ENCODE measurements at regions not wholly inside any gene's neighbourhood (a gene's known extent, or its start where the extent isn't known, plus 50 kb on each side); places are given as distances from the start of the nearest gene placed in this dataset.
"Not testable (repeated sequence)": the region's sequence is repeated elsewhere in the genome, so short reads cannot be mapped to it uniquely, and the experiment has no call there.

DNA sequence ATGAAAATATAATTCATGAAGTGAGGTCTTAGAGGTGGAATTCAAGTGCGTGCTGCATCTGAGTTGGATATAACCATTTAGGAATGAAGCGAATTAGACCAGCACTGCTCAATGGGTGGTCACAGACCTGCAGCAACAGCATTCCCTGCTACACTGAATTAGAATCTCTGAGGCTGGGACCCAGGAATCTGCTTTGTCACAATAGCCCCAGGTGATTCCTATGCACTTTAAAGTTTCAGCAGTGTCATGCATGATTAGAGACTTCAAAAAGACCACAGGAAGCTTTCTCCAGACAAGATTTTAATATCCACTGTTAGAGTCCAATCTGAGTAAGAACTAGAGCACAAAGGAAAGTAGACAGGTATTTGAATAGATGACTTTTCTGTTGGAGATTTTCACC lies 352.8 kb upstream of the VSTM2A start:
- ChIA-PET CTCF (no interaction called here), POLR2A (ENCODE audit: unreplicated experiment) (no interaction called here)
- no peak for ATAC-seq

GRCh38 chr7:54201501-54201900 lies 340.7 kb upstream of the VSTM2A start:
- Histone ChIP-seq H3K27me3 (ENCODE audit: low read length) (no peaks in the 10 kb centered on the region), H3K4me2 (ENCODE audit: low read length) (no peak overlapping the region), H3K4me1 (ENCODE audit: insufficient read depth, low read length) (no peaks in the 10 kb centered on the region), H3K9ac (ENCODE audit: low read length) (no peak overlapping the region), H3K9me3 (ENCODE audit: low read length) (no peaks in the 10 kb centered on the region), H3K4me3 (ENCODE audit: low read length) (no peak overlapping the region), H4K20me1 (ENCODE audit: low read length) (no peaks in the 10 kb centered on the region), H3K27ac (ENCODE audit: low read length) (no peak overlapping the region), H3K36me3 (ENCODE audit: low read depth, low read length) (no peaks in the 10 kb centered on the region), H3K79me2 (ENCODE audit: low read length) (no peaks in the 10 kb centered on the region), H3F3A (ENCODE audit: low read length, unreplicated experiment) (no peaks in the 10 kb centered on the region), H2AFZ (ENCODE audit: low read length) (no peak overlapping the region), H3K9me2 (replicated peaks; ENCODE audit: low read length) (no peaks in the 10 kb centered on the region)
- TF ChIP-seq, protein P1, sequence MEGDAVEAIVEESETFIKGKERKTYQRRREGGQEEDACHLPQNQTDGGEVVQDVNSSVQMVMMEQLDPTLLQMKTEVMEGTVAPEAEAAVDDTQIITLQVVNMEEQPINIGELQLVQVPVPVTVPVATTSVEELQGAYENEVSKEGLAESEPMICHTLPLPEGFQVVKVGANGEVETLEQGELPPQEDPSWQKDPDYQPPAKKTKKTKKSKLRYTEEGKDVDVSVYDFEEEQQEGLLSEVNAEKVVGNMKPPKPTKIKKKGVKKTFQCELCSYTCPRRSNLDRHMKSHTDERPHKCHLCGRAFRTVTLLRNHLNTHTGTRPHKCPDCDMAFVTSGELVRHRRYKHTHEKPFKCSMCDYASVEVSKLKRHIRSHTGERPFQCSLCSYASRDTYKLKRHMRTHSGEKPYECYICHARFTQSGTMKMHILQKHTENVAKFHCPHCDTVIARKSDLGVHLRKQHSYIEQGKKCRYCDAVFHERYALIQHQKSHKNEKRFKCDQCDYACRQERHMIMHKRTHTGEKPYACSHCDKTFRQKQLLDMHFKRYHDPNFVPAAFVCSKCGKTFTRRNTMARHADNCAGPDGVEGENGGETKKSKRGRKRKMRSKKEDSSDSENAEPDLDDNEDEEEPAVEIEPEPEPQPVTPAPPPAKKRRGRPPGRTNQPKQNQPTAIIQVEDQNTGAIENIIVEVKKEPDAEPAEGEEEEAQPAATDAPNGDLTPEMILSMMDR (conservative IDR thresholded peaks at IDR 0.05; ENCODE audit: low read depth, low read length): no peak
- TF ChIP-seq EZH2phosphoT487 (IDR thresholded peaks at IDR 0.05; ENCODE audit: borderline replicate concordance, low read length): no peak
- no peak for TF ChIP-seq EZH2 (IDR thresholded peaks at IDR 0.05; ENCODE audit: low read length, unreplicated experiment)
- no TSS peak for BruUV-seq (replicated peaks)
- POLR2A ChIA-PET (ENCODE audit: unreplicated experiment): no interaction called here
- no peak for ATAC-seq
- DNase-seq: no peak
- intact Hi-C loops (cut with micrococcal nuclease): no loop called here
- CTCF ChIA-PET: no interaction called here

More for the DNA sequence above, 352.8 kb upstream of the VSTM2A start:
- TF ChIP-seq, protein P1 (conservative IDR thresholded peaks at IDR 0.05; ENCODE audit: low read depth, low read length): no peak
- TF ChIP-seq EZH2 (IDR thresholded peaks at IDR 0.05; ENCODE audit: low read length, unreplicated experiment) (no peak), EZH2phosphoT487 (IDR thresholded peaks at IDR 0.05; ENCODE audit: borderline replicate concordance, low read length) (no peak)
- no peak overlapping the region for H3K9ac ChIP-seq (ENCODE audit: low read length)
- H3K79me2 ChIP-seq (ENCODE audit: low read length): no peaks in the 10 kb centered on the region
- H3K36me3 ChIP-seq (ENCODE audit: low read depth, low read length): no peaks in the 10 kb centered on the region
- H4K20me1 ChIP-seq (ENCODE audit: low read length): no peaks in the 10 kb centered on the region
- no TSS peak for BruUV-seq (replicated peaks)
- H3K4me2 ChIP-seq (ENCODE audit: low read length): no peak overlapping the region
- no peaks in the 10 kb centered on the region for H3K9me2 ChIP-seq (replicated peaks; ENCODE audit: low read length)
- intact Hi-C loops (cut with micrococcal nuclease): no loop called here
- no peak overlapping the region for H2AFZ ChIP-seq (ENCODE audit: low read length)
- H3K27ac ChIP-seq (ENCODE audit: low read length): no peak overlapping the region
- H3K9me3 ChIP-seq (ENCODE audit: low read length): no peaks in the 10 kb centered on the region
- H3K4me3 ChIP-seq (ENCODE audit: low read length): no peak overlapping the region
- H3F3A ChIP-seq (ENCODE audit: low read length, unreplicated experiment): no peaks in the 10 kb centered on the region
- no peak for DNase-seq
- no peaks in the 10 kb centered on the region for H3K27me3 ChIP-seq (ENCODE audit: low read length)
- H3K4me1 ChIP-seq (ENCODE audit: insufficient read depth, low read length): no peaks in the 10 kb centered on the region

DNA sequence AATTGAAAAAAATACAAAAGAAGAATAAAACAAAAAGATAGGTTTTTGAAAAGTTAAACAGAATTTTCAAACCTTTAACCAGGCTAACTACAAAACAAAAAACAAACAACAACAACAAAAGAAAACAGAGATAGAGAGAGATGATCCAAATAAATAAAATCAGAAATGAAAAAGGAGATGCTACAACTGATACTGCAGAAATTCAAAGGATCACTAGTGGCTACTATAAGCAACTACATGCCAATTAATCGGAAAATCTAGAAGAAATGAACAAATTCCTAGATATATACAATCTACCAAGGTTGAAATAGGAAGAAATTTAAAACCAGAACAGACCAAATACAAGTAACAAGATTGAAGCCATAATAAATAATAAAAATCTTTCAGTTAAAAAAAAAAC lies 326.8 kb upstream of the VSTM2A start:
- Histone ChIP-seq H3F3A (ENCODE audit: low read length, unreplicated experiment) (no peaks in the 10 kb centered on the region), H3K9me3 (ENCODE audit: low read length) (no peaks in the 10 kb centered on the region), H3K27me3 (ENCODE audit: low read length) (no peaks in the 10 kb centered on the region), H3K9me2 (replicated peaks; ENCODE audit: low read length) (no peaks in the 10 kb centered on the region), H3K36me3 (ENCODE audit: low read depth, low read length) (no peaks in the 10 kb centered on the region), H3K4me3 (ENCODE audit: low read length) (no peak overlapping the region), H3K4me2 (ENCODE audit: low read length) (no peak overlapping the region), H3K4me1 (ENCODE audit: insufficient read depth, low read length) (no peaks in the 10 kb centered on the region), H3K9ac (ENCODE audit: low read length) (no peak overlapping the region), H3K27ac (ENCODE audit: low read length) (no peak overlapping the region), H4K20me1 (ENCODE audit: low read length) (no peaks in the 10 kb centered on the region), H2AFZ (ENCODE audit: low read length) (no peak overlapping the region), H3K79me2 (ENCODE audit: low read length) (no peaks in the 10 kb centered on the region)
- POLR2A ChIA-PET (ENCODE audit: unreplicated experiment): no interaction called here
- no peak for DNase-seq
- no peak for ATAC-seq
- no peak for TF ChIP-seq EZH2phosphoT487 (IDR thresholded peaks at IDR 0.05; ENCODE audit: borderline replicate concordance, low read length)
- intact Hi-C loops (cut with micrococcal nuclease): no loop called here
- no TSS peak for BruUV-seq (replicated peaks)
- CTCF ChIA-PET: interaction anchor here (0.7 kb wide), 1 partner anchor 36 kb away, joined by 4 read pairs; no protein-coding TSS in a partner anchor

GRCh38 chr7:54226030-54226429 lies 316.1 kb upstream of the VSTM2A start:
- H3K9me2 ChIP-seq (replicated peaks; ENCODE audit: low read length); H3K27me3 ChIP-seq (ENCODE audit: low read length); ATAC-seq; H3K4me1 ChIP-seq (ENCODE audit: insufficient read depth, low read length); H3K4me2 ChIP-seq (ENCODE audit: low read length); CTCF ChIA-PET; POLR2A ChIA-PET (ENCODE audit: unreplicated experiment); H3K9me3 ChIP-seq (ENCODE audit: low read length); H3F3A ChIP-seq (ENCODE audit: low read length, unreplicated experiment); H3K9ac ChIP-seq (ENCODE audit: low read length); intact Hi-C loops (cut with micrococcal nuclease); BruUV-seq (replicated peaks); DNase-seq; H3K27ac ChIP-seq (ENCODE audit: low read length); H3K36me3 ChIP-seq (ENCODE audit: low read depth, low read length); H2AFZ ChIP-seq (ENCODE audit: low read length); H3K79me2 ChIP-seq (ENCODE audit: low read length); H3K4me3 ChIP-seq (ENCODE audit: low read length); H4K20me1 ChIP-seq (ENCODE audit: low read length): not testable (repeated sequence)
